ENCODE measurements at regions not wholly inside any gene's neighbourhood (a gene's known extent, or its start where the extent isn't known, plus 50 kb on each side); places are given as distances from the start of the nearest gene placed in this dataset.

- TF ChIP-seq CTCF (IDR thresholded peaks at IDR 0.05) (no peak), POLR2A (IDR thresholded peaks at IDR 0.05) (no peak), POLR2AphosphoS5 (IDR thresholded peaks at IDR 0.05) (no peak)
These were observed 359.0 kb downstream of the JRKL start for GRCh38 chr11:96748639-96749370.

Data from breast epithelium (tissue), 3 donors.